Thymus (tissue), 11 donors: ENCODE measurements at regions not wholly inside any gene's neighbourhood (a gene's known extent, or its start where the extent isn't known, plus 50 kb on each side); places are given as distances from the start of the nearest gene placed in this dataset.

ENCODE experiments used
- DNase-seq, 9 donors: peaks; one replicate each; pipeline ENCODE4 v3.0.0-alpha.2; 2013; ENCODE audit warnings: low spot score in 9 of 9, low read depth in 6 of 9, missing footprints in 1 of 9
- H3K27ac ChIP-seq, 2 donors: one replicate each; pipeline ENCODE4 v1.5.1; 2013; ENCODE audit warnings: control low read depth in 1 of 2, low read depth in 1 of 2, low read length in 1 of 2, mild to moderate bottlenecking in 1 of 2, moderate library complexity in 1 of 2
- H3K27me3 ChIP-seq, 2 donors: one replicate each; pipeline ENCODE4 v1.5.1; 2013; ENCODE audit warnings: low read length in 1 of 2; ENCODE audit not compliant: control insufficient read depth in 2 of 2, insufficient read depth in 1 of 2
- H3K36me3 ChIP-seq, 2 donors: one replicate each; pipeline ENCODE4 v1.5.1; 2013; ENCODE audit warnings: low read length in 1 of 2, mild to moderate bottlenecking in 1 of 2, moderate library complexity in 1 of 2; ENCODE audit not compliant: control insufficient read depth in 2 of 2, insufficient read depth in 2 of 2
- H3K4me1 ChIP-seq, 2 donors: one replicate each; pipeline ENCODE4 v1.5.1; 2013; ENCODE audit warnings: low read length in 2 of 2; ENCODE audit not compliant: control insufficient read depth in 2 of 2, insufficient read depth in 2 of 2
- H3K4me3 ChIP-seq, 2 donors: one replicate each; pipeline ENCODE4 v1.5.1; 2013; ENCODE audit warnings: low read length in 2 of 2, control low read depth in 1 of 2, mild to moderate bottlenecking in 1 of 2
- H3K9me3 ChIP-seq, 2 donors: one replicate each; pipeline ENCODE4 v1.5.1; 2013; ENCODE audit warnings: low read length in 1 of 2, mild to moderate bottlenecking in 1 of 2; ENCODE audit not compliant: control insufficient read depth in 2 of 2, insufficient read depth in 1 of 2
- WGBS: extraction: QIAGEN DNeasy Blood & Tissue Kit; methylation state at CpG from one replicate; pipeline ENCODE4 v1.1.7; 2013; 5-methylcytosine and 5-hydroxymethylcytosine counted together
- donor health status: healthy.

- 97% methylated on average over 2 of the region's 2 CpGs for WGBS
- H3K4me3 ChIP-seq: no peak overlapping the region
- no peaks in the 10 kb centered on the region for H3K4me1 ChIP-seq
- no peaks in the 10 kb centered on the region for H3K36me3 ChIP-seq
- no peak for DNase-seq
- H3K27ac ChIP-seq: no peak overlapping the region
- H3K27me3 ChIP-seq: no peaks in the 10 kb centered on the region
- H3K9me3 ChIP-seq: no peaks in the 10 kb centered on the region
Observed at GRCh38 chr9:26574898-26575440, 317.6 kb downstream of the CAAP1 start.

GRCh38 chr9:26574256-26574655 is 318.3 kb downstream of the CAAP1 start:
- H3K9me3 ChIP-seq: no peaks in the 10 kb centered on the region
- H3K36me3 ChIP-seq: no peaks in the 10 kb centered on the region
- WGBS: 90% methylated on average over 2 of the region's 2 CpGs
- no peak overlapping the region for H3K27ac ChIP-seq
- DNase-seq: no peak
- H3K4me3 ChIP-seq: no peak overlapping the region
- H3K27me3 ChIP-seq: no peaks in the 10 kb centered on the region
- H3K4me1 ChIP-seq: no peaks in the 10 kb centered on the region

- Histone ChIP-seq H3K36me3 (no peaks in the 10 kb centered on the region), H3K4me1 (no peaks in the 10 kb centered on the region), H3K4me3 (no peak overlapping the region), H3K27ac (no peak overlapping the region), H3K9me3 (no peaks in the 10 kb centered on the region), H3K27me3 (no peaks in the 10 kb centered on the region)
- no peak for DNase-seq
- WGBS: 68% methylated on average over 2 of the region's 2 CpGs
Observed at GRCh38 chr9:26567976-26568375, 324.6 kb downstream of the CAAP1 start.

- WGBS: 73% methylated on average over 1 of the region's 1 CpG
- no peaks in the 10 kb centered on the region for H3K4me1 ChIP-seq
- no peak overlapping the region for H3K27ac ChIP-seq
- no peaks in the 10 kb centered on the region for H3K9me3 ChIP-seq
- H3K36me3 ChIP-seq: no peaks in the 10 kb centered on the region
- no peaks in the 10 kb centered on the region for H3K27me3 ChIP-seq
- H3K4me3 ChIP-seq: no peak overlapping the region
- DNase-seq: no peak
Observed at GRCh38 chr9:26566141-26566540, 326.5 kb downstream of the CAAP1 start.

GRCh38 chr9:26565118-26565517 is 327.5 kb downstream of the CAAP1 start:
- Histone ChIP-seq H3K36me3 (no peaks in the 10 kb centered on the region), H3K4me3 (no peak overlapping the region), H3K27me3 (no peaks in the 10 kb centered on the region), H3K9me3 (no peaks in the 10 kb centered on the region), H3K27ac (no peak overlapping the region), H3K4me1 (no peaks in the 10 kb centered on the region)
- DNase-seq: no peak
- 83% methylated on average over 2 of the region's 2 CpGs for WGBS

- Histone ChIP-seq H3K27ac (no peak overlapping the region), H3K4me1 (no peaks in the 10 kb centered on the region), H3K4me3 (no peak overlapping the region), H3K27me3 (no peaks in the 10 kb centered on the region), H3K36me3 (no peaks in the 10 kb centered on the region), H3K9me3 (no peaks in the 10 kb centered on the region)
- no peak for DNase-seq
- 91% methylated on average over 1 of the region's 1 CpG for WGBS
Observed at GRCh38 chr9:26562338-26562737, 330.3 kb downstream of the CAAP1 start.

GRCh38 chr9:26561928-26562327 is 330.7 kb downstream of the CAAP1 start:
- no peak for DNase-seq
- H3K36me3 ChIP-seq: no peaks in the 10 kb centered on the region
- no peaks in the 10 kb centered on the region for H3K4me1 ChIP-seq
- no peak overlapping the region for H3K27ac ChIP-seq
- H3K27me3 ChIP-seq: no peaks in the 10 kb centered on the region
- WGBS: 93% methylated on average over 3 of the region's 3 CpGs
- no peak overlapping the region for H3K4me3 ChIP-seq
- no peaks in the 10 kb centered on the region for H3K9me3 ChIP-seq

GRCh38 chr9:26559506-26559905 is 333.1 kb downstream of the CAAP1 start:
- Histone ChIP-seq H3K4me1 (no peaks in the 10 kb centered on the region), H3K36me3 (no peaks in the 10 kb centered on the region), H3K27ac (no peak overlapping the region), H3K4me3 (no peak overlapping the region), H3K27me3 (no peaks in the 10 kb centered on the region), H3K9me3 (no peaks in the 10 kb centered on the region)
- no peak for DNase-seq
- 87% methylated on average over 3 of the region's 3 CpGs for WGBS

GRCh38 chr9:26551971-26552370 is 340.6 kb downstream of the CAAP1 start:
- no peaks in the 10 kb centered on the region for H3K4me1 ChIP-seq
- no peak for DNase-seq
- H3K9me3 ChIP-seq: no peaks in the 10 kb centered on the region
- H3K27me3 ChIP-seq: no peaks in the 10 kb centered on the region
- no peaks in the 10 kb centered on the region for H3K36me3 ChIP-seq
- no peak overlapping the region for H3K4me3 ChIP-seq
- H3K27ac ChIP-seq: no peak overlapping the region

GRCh38 chr9:26551451-26551850 is 341.2 kb downstream of the CAAP1 start:
- DNase-seq: no peak
- H3K9me3 ChIP-seq: no peaks in the 10 kb centered on the region
- no peaks in the 10 kb centered on the region for H3K4me1 ChIP-seq
- no peaks in the 10 kb centered on the region for H3K27me3 ChIP-seq
- H3K4me3 ChIP-seq: no peak overlapping the region
- WGBS: 93% methylated on average over 2 of the region's 2 CpGs
- no peak overlapping the region for H3K27ac ChIP-seq
- no peaks in the 10 kb centered on the region for H3K36me3 ChIP-seq
